Lower leg skin (tissue), 3 donors: ENCODE measurements at regions not wholly inside any gene's neighbourhood (a gene's known extent, or its start where the extent isn't known, plus 50 kb on each side); places are given as distances from the start of the nearest gene placed in this dataset.

Experiments
- POLR2A ChIP-seq, 2 donors: fragments of 450-650 bp; IDR thresholded peaks; one replicate each; pipeline ENCODE4 v1.6.1; 2016 to 2017; ENCODE audit warnings: antibody characterized with exemption in 2 of 2, mild to moderate bottlenecking in 1 of 2, moderate library complexity in 1 of 2
- TF ChIP-seq, protein P1 (sequence below), 3 donors: fragments of 450-650 bp; IDR thresholded peaks; one replicate each; pipeline ENCODE4 v1.5.1; 2016; ENCODE audit warnings: antibody characterized with exemption in 3 of 3, mild to moderate bottlenecking in 3 of 3, moderate library complexity in 2 of 3

DNA sequence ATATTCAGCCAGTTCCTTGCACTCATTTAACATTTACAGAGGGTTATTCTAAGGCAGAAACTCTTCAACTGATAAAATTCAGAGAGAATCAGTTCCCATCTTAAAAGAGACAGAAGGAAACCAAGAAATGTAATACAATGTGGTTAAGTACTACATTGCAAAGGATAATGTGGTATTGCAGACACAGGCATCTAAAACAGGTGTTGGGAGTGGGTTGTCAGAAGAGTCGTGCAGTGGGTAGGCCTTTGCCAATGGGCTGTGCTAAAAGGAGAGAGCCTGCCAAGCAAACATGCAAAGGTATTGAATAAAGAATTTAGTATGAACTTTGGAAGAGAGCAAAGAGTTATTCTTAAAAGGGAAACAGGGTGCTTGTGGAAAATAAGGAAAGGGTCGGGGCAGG is 1044.4 kb upstream of the DIAPH2 start:
- TF ChIP-seq, protein P1, sequence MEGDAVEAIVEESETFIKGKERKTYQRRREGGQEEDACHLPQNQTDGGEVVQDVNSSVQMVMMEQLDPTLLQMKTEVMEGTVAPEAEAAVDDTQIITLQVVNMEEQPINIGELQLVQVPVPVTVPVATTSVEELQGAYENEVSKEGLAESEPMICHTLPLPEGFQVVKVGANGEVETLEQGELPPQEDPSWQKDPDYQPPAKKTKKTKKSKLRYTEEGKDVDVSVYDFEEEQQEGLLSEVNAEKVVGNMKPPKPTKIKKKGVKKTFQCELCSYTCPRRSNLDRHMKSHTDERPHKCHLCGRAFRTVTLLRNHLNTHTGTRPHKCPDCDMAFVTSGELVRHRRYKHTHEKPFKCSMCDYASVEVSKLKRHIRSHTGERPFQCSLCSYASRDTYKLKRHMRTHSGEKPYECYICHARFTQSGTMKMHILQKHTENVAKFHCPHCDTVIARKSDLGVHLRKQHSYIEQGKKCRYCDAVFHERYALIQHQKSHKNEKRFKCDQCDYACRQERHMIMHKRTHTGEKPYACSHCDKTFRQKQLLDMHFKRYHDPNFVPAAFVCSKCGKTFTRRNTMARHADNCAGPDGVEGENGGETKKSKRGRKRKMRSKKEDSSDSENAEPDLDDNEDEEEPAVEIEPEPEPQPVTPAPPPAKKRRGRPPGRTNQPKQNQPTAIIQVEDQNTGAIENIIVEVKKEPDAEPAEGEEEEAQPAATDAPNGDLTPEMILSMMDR (IDR thresholded peaks at IDR 0.05) = no peak
- no peak for TF ChIP-seq POLR2A (IDR thresholded peaks at IDR 0.05)
